ENCODE measurements at regions not wholly inside any gene's neighbourhood (a gene's known extent, or its start where the extent isn't known, plus 50 kb on each side); places are given as distances from the start of the nearest gene placed in this dataset.
"Not testable (repeated sequence)": the region's sequence is repeated elsewhere in the genome, so short reads cannot be mapped to it uniquely, and the experiment has no call there.

- H2BK120ac ChIP-seq (ENCODE audit: low read depth, low read length, poor library complexity, severe bottlenecking), result no peak overlapping the region
- H3K4me1 ChIP-seq (ENCODE audit: insufficient read depth, low read length), result no peaks in the 10 kb centered on the region
- Mint-ChIP-seq H3K4me1 (no peaks in the 10 kb centered on the region), H3K36me3 (ENCODE audit: insufficient read depth in 1 of 3, low read depth in 3 of 3) (peaks cover 0 to 2% (median 2%) of the 10 kb centered on the region in 3 experiments; a peak in 2 of 7 replicates), H3K27me3 (ENCODE audit: low read depth) (no peaks in the 10 kb centered on the region), H3K27ac (no peak overlapping the region), H3K4me3 (no peak overlapping the region), H3K9me3 (peaks cover 51 to 54% of the 10 kb centered on the region in 2 experiments)
- H3K56ac ChIP-seq (ENCODE audit: insufficient read length, low read depth, low read length), result no peak overlapping the region
- H4K8ac ChIP-seq (replicated peaks; ENCODE audit: insufficient read length, low read depth, low read length), result no peak overlapping the region
- no CpG with 5 or more reads among the region's 3 CpGs for WGBS (ENCODE audit: extremely low coverage, insufficient read length, low lambda C conversion rate)
- peaks cover 17% of the 10 kb centered on the region for H3K9me3 ChIP-seq (ENCODE audit: control insufficient read depth, low read depth, low read length)
- no peak overlapping the region for H3K4me2 ChIP-seq (ENCODE audit: insufficient read depth, insufficient read length, low read length)
- H3K27ac ChIP-seq (ENCODE audit: insufficient read length, low read depth, low read length), result no peak overlapping the region
- no peaks in the 10 kb centered on the region for H3K79me1 ChIP-seq (ENCODE audit: insufficient read depth, low read depth, low read length, poor library complexity, severe bottlenecking)
- no peaks in the 10 kb centered on the region for H3K23me2 ChIP-seq (ENCODE audit: insufficient read length, low read depth, low read length, poor library complexity, severe bottlenecking)
- TF ChIP-seq, protein P1, sequence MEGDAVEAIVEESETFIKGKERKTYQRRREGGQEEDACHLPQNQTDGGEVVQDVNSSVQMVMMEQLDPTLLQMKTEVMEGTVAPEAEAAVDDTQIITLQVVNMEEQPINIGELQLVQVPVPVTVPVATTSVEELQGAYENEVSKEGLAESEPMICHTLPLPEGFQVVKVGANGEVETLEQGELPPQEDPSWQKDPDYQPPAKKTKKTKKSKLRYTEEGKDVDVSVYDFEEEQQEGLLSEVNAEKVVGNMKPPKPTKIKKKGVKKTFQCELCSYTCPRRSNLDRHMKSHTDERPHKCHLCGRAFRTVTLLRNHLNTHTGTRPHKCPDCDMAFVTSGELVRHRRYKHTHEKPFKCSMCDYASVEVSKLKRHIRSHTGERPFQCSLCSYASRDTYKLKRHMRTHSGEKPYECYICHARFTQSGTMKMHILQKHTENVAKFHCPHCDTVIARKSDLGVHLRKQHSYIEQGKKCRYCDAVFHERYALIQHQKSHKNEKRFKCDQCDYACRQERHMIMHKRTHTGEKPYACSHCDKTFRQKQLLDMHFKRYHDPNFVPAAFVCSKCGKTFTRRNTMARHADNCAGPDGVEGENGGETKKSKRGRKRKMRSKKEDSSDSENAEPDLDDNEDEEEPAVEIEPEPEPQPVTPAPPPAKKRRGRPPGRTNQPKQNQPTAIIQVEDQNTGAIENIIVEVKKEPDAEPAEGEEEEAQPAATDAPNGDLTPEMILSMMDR (conservative IDR thresholded peaks at IDR 0.05), result no peak
- no peak overlapping the region for H3K4ac ChIP-seq (ENCODE audit: low read depth, low read length)
- no peak overlapping the region for H2BK15ac ChIP-seq (ENCODE audit: low read depth, low read length)
- no peak overlapping the region for H2BK20ac ChIP-seq (ENCODE audit: low read depth, low read length, poor library complexity, severe bottlenecking)
- no peak for DNase-seq
- H3K18ac ChIP-seq (ENCODE audit: insufficient read length, low read depth, low read length), result no peak overlapping the region
- no peak overlapping the region for H4K5ac ChIP-seq (ENCODE audit: insufficient read length, low read depth, low read length)
- H4K20me1 ChIP-seq (ENCODE audit: control insufficient read depth, insufficient read depth, insufficient read length), result no peaks in the 10 kb centered on the region
- H3K9ac ChIP-seq (ENCODE audit: extremely low read depth, insufficient read length, low read length), result no peak overlapping the region
- H3K79me2 ChIP-seq (ENCODE audit: insufficient read depth, low read length), result no peaks in the 10 kb centered on the region
- no peak overlapping the region for H4K91ac ChIP-seq (ENCODE audit: insufficient read length, low read depth, low read length)
- no peak overlapping the region for H3K23ac ChIP-seq (ENCODE audit: insufficient read length, low read depth, low read length)
- H2AFZ ChIP-seq (ENCODE audit: low read length), result no peak overlapping the region
- H3K14ac ChIP-seq (ENCODE audit: insufficient read depth, low read length), result no peak overlapping the region
- H2AK5ac ChIP-seq (ENCODE audit: insufficient read length, low read length), result no peak overlapping the region
- H2BK12ac ChIP-seq (ENCODE audit: insufficient read length, low read depth, low read length), result no peak overlapping the region
- no peaks in the 10 kb centered on the region for H3K27me3 ChIP-seq (ENCODE audit: insufficient read depth, low read length)
- H3T11ph ChIP-seq (ENCODE audit: low read length), result no peak overlapping the region
- no peak overlapping the region for H2BK5ac ChIP-seq (ENCODE audit: insufficient read length, low read length)
These were observed 140.0 kb downstream of the FMR1NB start for GRCh38 chrX:148120999-148121623.

- not testable (repeated sequence) for H2BK15ac ChIP-seq (ENCODE audit: low read depth, low read length); H2BK20ac ChIP-seq (ENCODE audit: low read depth, low read length, poor library complexity, severe bottlenecking); H3K27me3 ChIP-seq (ENCODE audit: insufficient read depth, low read length); H4K8ac ChIP-seq (replicated peaks; ENCODE audit: insufficient read length, low read depth, low read length); H3K27me3 Mint-ChIP-seq (ENCODE audit: low read depth); H3K14ac ChIP-seq (ENCODE audit: insufficient read depth, low read length); H3K4ac ChIP-seq (ENCODE audit: low read depth, low read length); H2BK12ac ChIP-seq (ENCODE audit: insufficient read length, low read depth, low read length); H3K4me1 ChIP-seq (ENCODE audit: insufficient read depth, low read length); H4K91ac ChIP-seq (ENCODE audit: insufficient read length, low read depth, low read length); H3K79me2 ChIP-seq (ENCODE audit: insufficient read depth, low read length); H3K18ac ChIP-seq (ENCODE audit: insufficient read length, low read depth, low read length); H3K23me2 ChIP-seq (ENCODE audit: insufficient read length, low read depth, low read length, poor library complexity, severe bottlenecking); H3T11ph ChIP-seq (ENCODE audit: low read length); H3K27ac ChIP-seq (ENCODE audit: insufficient read length, low read depth, low read length); H3K36me3 Mint-ChIP-seq (ENCODE audit: insufficient read depth in 1 of 3, low read depth in 3 of 3); H3K9ac ChIP-seq (ENCODE audit: extremely low read depth, insufficient read length, low read length); H4K20me1 ChIP-seq (ENCODE audit: control insufficient read depth, insufficient read depth, insufficient read length); H2BK120ac ChIP-seq (ENCODE audit: low read depth, low read length, poor library complexity, severe bottlenecking); H3K9me3 ChIP-seq (ENCODE audit: control insufficient read depth, low read depth, low read length); H3K79me1 ChIP-seq (ENCODE audit: insufficient read depth, low read depth, low read length, poor library complexity, severe bottlenecking); H4K5ac ChIP-seq (ENCODE audit: insufficient read length, low read depth, low read length); H3K4me1 Mint-ChIP-seq; H2AK5ac ChIP-seq (ENCODE audit: insufficient read length, low read length); H3K23ac ChIP-seq (ENCODE audit: insufficient read length, low read depth, low read length); H2BK5ac ChIP-seq (ENCODE audit: insufficient read length, low read length); H3K56ac ChIP-seq (ENCODE audit: insufficient read length, low read depth, low read length); H3K4me2 ChIP-seq (ENCODE audit: insufficient read depth, insufficient read length, low read length); H2AFZ ChIP-seq (ENCODE audit: low read length)
- peak overlapping the region in 2 of 3 experiments; percentile 62 to 87; a peak in 3 of 7 replicates for H3K27ac Mint-ChIP-seq
- no CpG with 5 or more reads among the region's 35 CpGs for WGBS (ENCODE audit: extremely low coverage, insufficient read length, low lambda C conversion rate)
- H3K4me3 Mint-ChIP-seq, result peak overlapping the region; percentile 74 to 76
- peaks cover 23 to 34% of the 10 kb centered on the region in 2 experiments for H3K9me3 Mint-ChIP-seq
- DNase-seq, result peak; percentile 26
These were observed 147.9 kb downstream of the FMR1NB start for GRCh38 chrX:148128872-148129505.
